Coronary artery (tissue), 2 donors: ENCODE measurements at regions not wholly inside any gene's neighbourhood (a gene's known extent, or its start where the extent isn't known, plus 50 kb on each side); places are given as distances from the start of the nearest gene placed in this dataset.

Experiments used
- DNase-seq: peaks from one replicate; pipeline ENCODE4 v3.0.0-alpha.2; 2017; ENCODE audit warnings: low spot score
- H3K27ac ChIP-seq, 2 donors: fragments of 200-600 bp; sonication (generic); one replicate each; pipeline ENCODE4 v1.5.1; 2016 to 2019
- H3K4me3 ChIP-seq: fragments of 200-600 bp; sonication (generic); 2 replicates; pipeline ENCODE4 v1.5.1; 2016; ENCODE audit warnings: mild to moderate bottlenecking, moderate library complexity
- CTCF ChIP-seq: fragments of 200-600 bp; sonication (generic); IDR thresholded peaks from one replicate; pipeline ENCODE4 v1.5.1; 2019; ENCODE audit warnings: antibody characterized with exemption

GRCh38 chr9:73689051-73689870, 537.6 kb downstream of the ANXA1 start:
- no peak for DNase-seq
- no peak overlapping the region for H3K27ac ChIP-seq
- H3K4me3 ChIP-seq, result no peak overlapping the region
- TF ChIP-seq CTCF, result no peak

- H3K4me3 ChIP-seq, result no peak overlapping the region
- H3K27ac ChIP-seq, result no peak overlapping the region
- TF ChIP-seq CTCF, result no peak
- DNase-seq, result no peak
These were observed 549.9 kb downstream of the ANXA1 start for GRCh38 chr9:73701415-73702057.

- H3K27ac ChIP-seq, result no peak overlapping the region
- no peak for DNase-seq
- no peak for TF ChIP-seq CTCF
- no peak overlapping the region for H3K4me3 ChIP-seq
These were observed 562.6 kb downstream of the ANXA1 start for GRCh38 chr9:73714294-73714693.

- DNase-seq, result no peak
- TF ChIP-seq CTCF, result no peak
- Histone ChIP-seq H3K4me3 (no peak overlapping the region), H3K27ac (no peak overlapping the region)
These were observed 563.9 kb downstream of the ANXA1 start for GRCh38 chr9:73715591-73715990.

GRCh38 chr9:73719660-73720059, 568.0 kb downstream of the ANXA1 start:
- TF ChIP-seq CTCF, result no peak

GRCh38 chr9:73720601-73721000, 568.9 kb downstream of the ANXA1 start:
- no peak for DNase-seq
- no peak for TF ChIP-seq CTCF
- H3K4me3 ChIP-seq, result no peak overlapping the region
- H3K27ac ChIP-seq, result no peak overlapping the region

More at GRCh38 chr9:73719660-73720059, 568.0 kb downstream of the ANXA1 start:
- Histone ChIP-seq H3K27ac (no peak overlapping the region), H3K4me3 (no peak overlapping the region)
- DNase-seq, result no peak

GRCh38 chr9:73736270-73736669, 584.6 kb downstream of the ANXA1 start:
- Histone ChIP-seq H3K27ac (no peak overlapping the region), H3K4me3 (no peak overlapping the region)
- no peak for DNase-seq
- TF ChIP-seq CTCF, result no peak
